NCI-H1930 (cell line): ENCODE measurements at regions not wholly inside any gene's neighbourhood (a gene's known extent, or its start where the extent isn't known, plus 50 kb on each side); places are given as distances from the start of the nearest gene placed in this dataset.
A peak's percentile ranks its signal among the peaks of the same experiment; 100 is the strongest.

Source experiments
- DNase-seq, 2 experiments: peaks; one replicate each; lab custom pipeline; 2025; lab: John Stamatoyannopoulos, UW

DNA sequence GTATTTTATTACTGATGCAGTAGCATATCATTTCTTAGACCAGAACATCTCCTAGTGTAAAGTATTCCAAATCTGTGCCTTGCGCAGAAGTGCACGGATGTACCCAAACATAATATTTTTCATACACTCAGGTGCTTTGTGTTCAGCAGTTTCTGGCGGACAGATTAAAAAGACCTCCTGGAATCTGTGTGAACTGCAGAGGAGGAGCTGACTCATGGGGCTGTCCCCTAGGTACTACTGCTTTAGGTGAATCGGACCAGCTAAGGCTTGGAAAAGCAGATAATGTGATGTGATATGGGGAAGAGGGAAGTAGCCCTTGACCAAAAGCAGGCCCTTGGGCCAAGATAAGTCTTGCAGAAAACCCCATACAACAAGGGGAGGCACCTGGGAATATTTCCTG, 310.1 kb downstream of the PLK2 start:
- DNase-seq = no peak

DNA sequence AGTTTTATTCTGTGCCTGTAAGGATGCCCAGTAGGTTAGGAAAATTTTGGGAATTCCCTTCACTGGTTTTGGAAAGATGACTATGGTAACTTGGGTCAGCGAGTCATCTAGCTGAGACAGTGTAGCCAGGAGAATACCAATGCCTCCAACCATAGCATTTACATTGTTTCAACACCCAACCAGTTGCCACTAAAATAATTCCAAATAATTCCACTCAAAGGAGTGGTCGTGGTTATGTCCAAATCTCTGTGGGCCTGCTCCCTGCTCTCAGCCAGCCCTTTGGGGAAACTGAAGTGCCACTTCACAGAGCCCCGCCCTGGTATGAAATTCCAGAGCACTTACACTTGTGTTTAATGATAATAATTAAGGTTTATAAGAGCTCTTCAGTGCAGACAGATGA, 310.5 kb downstream of the PLK2 start:
- no peak for DNase-seq

DNA sequence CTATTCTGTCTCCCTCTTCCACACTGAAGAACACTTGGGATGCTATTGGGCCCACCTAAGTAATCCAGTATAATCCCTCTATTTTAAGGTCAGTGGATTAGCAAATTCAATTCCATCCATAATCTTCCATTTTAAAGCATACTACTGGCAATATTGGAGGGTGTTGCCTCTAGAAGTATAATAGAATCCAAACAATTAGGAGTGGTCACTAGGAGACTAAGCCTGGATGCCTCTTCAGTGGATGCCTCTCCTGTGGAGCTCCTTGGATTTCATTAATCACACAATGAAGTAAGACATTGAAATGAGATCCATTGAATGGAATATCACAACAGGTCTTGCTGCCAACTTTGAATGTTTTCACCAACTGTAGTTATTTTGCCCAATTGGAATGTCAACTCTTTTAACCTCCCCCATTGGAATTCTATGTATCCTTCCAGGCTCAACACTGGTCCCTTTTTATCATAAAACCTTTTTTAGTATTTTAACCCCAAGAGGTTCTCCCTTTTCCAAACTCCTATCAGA, 311.6 kb downstream of the PLK2 start:
- DNase-seq = no peak

DNA sequence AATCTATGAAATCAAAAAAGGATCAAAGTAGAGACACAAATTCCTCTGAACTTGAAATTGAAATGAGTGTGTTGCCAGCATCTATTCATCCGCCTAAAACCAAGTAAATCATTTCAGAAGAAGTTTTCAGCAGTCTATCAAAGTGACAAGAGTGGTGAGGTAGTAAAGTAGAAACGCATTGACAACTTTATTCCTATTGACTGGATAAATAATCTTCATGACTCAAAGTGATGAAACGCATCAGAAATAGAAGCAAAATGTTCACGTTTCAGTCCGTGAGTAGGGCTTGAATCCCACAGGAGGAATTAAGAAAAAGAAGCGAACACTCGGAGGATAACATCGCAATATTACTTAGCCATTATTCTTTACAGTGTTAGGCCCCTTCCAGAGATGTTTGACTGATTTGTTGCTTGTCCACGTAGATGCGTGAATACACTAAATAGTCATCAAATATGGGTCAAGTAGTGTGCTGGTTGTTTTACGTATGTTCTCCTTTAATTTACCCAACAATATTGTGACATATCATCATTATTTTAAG, 314.4 kb downstream of the PLK2 start:
- no peak for DNase-seq

DNA sequence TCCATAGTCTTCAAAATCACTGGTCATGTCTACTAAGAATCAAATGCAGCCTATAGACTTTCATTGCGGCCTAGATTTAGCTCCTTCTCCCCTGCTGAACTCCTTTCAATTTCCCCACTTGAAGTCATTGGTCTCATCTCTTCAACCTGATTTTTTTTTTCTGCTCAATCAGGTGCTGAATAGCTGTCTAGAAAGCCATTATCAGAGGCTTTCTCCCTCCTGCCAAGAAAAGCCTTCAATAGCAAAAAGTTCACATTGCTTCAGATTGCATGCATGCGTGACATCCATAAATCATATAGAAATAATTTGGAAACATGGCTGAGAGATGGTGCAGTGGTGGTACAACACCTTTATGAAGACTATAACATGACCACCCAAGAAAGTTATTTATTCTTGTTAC, 316.2 kb downstream of the PLK2 start:
- no peak for DNase-seq

DNA sequence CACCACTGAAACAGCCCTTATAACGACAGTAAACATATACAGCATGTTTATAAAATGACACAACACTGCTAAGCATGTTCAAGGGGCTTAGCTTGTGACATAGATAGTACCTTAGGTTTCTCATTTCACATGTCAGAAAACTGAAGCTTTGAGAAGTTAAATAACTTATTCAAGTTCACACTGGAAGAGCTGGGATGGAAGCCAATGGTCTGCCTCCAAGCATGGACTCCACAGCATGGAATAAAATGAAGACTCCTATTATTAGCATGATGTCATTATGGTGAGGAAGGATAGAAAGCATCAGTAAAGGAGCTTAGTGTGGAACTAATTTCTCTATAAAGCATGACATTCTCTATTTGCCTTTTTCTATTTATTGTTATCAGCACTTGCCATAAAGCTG, 316.7 kb downstream of the PLK2 start:
- no peak for DNase-seq

DNA sequence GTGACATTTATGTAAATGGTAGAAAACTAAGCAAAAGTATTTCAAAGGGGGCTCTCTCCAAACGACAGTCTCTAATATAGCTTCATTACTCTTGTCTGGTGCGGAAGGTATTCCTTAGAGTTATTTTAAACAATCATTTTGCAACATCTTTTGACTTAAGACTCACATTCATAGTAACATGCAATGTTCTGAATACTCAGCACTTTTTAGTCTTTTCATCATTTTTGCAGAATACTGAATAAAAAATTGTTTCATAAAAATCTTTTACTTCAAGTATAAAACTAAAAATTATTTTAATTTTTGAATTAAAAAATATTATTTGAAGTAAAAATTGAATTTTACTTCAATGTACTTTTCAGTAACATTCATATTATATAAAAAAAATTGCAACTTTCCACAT, 321.1 kb downstream of the PLK2 start:
- DNase-seq = no peak

DNA sequence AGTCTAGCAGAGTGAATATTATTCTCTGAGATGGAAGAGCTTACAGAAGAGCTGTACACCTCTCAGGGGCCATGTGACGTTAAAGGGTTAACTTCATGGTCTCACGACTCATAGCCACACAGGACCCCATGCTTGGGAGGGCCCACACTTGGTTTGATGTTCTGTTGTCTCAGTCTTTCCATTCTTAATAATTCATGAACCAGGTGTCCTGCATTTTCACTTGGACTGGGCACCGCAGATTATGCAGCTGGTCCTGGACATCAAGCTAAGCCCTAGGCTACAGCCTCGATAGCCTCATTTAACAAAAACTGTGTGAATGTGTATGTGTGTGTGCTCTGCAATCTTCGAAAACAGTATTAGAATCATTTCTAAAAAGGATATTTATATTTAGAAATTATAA, 323.5 kb downstream of the PLK2 start:
- DNase-seq = no peak

DNA sequence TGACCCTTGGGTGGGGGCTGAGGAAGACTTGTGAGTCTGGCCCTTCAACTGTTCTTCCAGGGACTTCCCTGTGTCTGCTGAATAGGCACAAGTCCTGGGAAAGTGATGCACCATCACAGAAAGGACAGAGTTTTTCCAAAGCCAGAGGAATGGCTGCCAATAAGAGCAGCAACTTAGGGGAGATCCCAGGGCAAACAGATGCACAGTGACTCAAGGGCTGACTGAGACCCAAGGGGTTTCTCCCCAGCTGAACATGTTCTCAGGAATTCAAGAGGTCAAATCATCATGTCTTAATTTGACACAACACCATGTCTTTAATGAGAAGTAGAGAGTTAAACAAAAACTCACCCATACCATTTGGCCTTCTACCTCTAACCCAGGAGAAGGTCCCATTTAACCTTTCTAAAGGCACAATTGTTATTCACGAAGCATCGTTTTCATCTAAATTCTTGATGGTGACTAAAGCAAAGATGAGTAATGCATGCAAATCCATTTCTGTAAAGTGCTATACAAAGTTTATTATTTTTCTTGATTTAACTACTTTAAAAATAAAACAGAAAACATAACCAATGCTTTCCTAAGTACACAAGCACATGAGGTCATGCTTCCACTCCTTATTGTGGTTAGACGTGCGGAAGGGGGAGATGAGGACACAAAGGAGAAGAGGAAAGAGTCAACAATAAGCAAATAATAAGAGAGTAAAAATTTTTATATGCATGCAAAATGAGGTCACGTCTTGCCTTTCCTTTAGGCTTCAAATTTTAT, 324.1 kb downstream of the PLK2 start:
- no peak for DNase-seq

DNA sequence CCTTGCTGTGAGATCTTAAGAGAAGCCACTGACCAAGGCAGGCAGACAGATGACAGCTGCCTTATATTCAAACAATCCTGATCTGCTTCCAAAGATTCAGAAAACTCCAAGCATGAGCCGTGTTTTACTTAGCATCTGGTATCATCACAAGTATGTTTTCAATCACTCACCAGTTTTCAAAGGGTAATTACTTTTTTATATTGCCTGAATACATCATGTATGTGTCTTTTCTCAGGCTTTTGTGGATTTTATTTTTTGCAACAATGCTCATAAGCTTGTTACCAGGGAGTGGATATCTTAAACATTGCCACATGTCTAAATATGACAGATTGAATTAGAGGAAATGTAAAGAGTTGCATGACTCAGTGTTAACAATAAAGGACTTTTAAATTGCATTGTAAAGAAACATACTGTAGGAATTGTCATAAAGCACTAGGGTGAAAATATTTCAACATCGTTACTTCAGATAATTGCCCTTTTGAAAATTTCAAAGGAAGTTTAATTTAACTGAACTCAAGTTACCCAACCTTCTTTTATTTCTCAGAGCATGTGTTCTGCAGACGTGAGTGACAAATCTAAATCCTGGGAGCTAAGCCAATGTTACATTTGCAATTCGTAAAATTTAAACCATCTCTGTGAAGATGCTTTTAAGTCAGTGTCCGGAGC, 326.1 kb downstream of the PLK2 start:
- peak; percentile 37 to 60 for DNase-seq

DNA sequence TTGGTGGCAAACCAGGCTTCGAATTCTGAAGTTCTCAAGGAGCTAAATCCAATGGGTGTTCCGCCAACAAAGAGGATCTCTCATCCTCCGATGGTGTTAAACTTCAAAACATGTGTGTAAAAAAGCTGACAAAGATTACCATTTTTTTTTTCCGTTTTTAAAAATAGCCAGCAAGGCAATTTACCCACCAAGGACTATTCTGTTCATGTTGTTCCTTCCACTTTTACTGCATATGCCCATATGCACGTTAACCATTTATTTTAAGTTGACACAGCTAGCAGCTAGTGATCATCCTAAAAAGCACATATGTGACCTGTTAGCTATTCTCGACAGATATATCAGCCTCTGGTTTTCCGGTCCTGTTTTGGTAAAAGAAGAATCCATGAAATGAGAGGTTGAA, 326.7 kb downstream of the PLK2 start:
- DNase-seq = no peak

DNA sequence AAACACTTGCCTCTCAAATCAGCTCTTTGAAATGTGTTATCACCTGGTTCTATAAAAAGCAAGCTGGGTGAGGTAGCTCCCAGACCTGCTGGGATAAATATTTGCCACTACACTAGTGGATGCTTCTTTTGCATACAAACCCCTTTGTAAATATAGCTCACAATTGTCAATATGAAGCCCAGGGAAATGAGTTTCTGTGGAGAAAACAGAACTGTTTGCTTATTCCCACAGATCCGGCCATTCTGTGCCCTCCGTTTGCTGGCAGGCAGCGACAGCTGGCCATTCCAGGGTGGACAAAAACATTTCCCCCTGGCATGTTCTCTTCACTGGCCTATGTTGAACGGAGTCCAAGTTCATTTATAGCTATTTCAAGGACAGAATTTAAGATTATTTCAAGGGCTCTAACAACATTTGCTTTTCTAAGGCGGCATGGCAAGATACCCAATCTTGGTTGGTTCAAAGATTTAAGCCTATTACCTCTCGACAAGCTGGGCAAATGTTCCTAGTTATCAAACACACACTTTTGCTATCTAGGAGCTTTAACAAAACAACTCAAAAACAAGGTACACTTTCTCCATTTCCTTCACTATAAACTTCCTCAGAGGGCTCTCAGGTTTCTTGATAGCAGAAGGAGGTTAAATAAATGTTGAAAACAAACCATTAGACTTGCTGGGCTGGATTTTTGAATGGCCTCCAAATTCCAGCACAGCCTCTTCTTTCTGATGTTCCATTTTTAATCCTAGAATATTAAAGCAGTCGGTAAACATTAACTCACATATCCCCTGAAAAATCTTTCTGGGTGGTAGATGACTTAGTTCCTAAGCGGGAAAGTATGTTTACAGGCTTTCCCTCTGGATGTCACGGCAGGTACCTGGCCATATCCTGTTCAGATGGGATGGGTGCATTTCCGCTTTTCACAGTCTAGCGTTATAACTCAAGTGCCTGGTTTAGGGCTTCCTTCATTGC, 332.3 kb downstream of the PLK2 start:
- peak in 1 of 2 experiments; percentile 47 for DNase-seq

DNA sequence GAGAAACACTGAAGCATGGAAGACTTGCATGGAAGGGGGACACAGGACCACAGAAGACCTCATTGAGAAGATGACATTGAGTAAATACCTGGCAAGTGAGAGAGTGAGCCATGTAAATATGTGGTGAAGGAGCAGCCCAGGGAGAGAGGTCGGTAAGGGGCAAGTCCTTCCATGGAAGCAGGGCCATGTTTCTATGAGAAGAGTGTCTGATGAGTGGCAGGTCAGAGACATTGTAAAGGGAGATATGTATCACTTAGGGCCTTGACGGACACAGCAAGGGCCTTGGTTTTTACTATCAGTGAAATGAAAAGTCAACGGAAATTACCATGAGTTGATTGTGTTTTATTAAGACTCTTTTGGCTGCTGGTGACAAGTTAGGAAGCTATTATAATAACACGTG, 336.4 kb downstream of the PLK2 start:
- no peak for DNase-seq

DNA sequence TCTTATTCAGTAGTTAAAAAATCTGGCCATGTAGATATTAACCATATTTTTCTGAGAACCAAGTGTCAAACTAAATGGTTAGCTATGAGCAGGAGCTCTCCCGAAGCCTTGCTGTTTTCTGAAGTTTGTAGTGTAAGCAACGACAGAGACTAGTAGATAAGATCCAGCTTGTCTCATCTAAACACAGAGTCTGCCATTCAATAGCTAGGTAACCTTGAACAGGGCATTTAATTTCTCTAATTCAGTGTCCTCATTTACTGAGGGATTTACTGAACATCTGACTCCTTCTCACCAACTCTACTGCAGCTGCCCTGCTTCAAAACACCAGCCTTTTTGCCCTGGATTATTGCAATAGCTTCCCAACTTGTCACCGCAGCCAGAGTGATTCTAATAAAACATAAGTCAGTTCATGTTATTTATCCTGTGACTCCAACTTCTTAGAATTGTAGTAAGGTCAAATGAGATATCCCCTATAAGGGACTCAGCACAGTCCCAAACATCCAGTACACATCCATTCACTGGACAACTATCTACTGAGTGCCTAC, 337.0 kb downstream of the PLK2 start:
- peak in 1 of 2 experiments; percentile 8 for DNase-seq

DNA sequence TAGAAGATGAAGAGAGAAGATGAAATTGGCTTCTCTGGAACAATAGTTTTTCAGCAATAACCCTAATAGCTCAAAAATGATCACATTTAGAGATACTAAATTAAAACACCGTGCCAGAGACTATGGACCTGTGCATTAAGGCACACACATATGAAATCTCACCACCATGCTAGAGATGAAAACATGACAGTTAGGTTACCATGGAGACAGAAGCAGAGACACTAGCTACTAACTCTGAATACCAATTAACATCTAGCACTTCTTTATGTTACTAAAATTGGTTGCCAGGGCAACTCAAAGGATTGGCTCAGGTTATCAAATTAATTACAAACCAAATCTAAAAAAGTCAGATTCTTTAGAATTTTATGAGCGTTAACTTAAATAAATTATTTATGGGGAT, 337.7 kb downstream of the PLK2 start:
- DNase-seq = peak; percentile 13 to 26

DNA sequence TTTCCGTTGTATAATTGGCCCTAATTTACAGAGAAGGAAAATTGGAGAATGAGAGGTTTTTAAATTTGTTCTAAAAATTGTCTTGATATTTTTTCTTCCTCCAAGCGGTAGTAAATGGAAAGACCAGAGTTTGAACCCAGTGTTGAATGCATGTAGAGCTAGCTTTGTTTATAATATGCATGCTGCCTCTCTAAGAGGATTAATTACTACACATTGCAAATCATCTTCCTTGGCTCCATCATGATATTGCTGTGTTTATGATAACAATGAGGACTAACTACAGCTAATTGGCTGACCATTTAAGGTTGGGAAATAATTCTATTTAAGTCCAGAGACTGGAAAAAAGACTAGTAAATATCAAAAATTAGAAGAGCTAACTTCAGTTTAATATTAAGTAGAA, 338.5 kb downstream of the PLK2 start:
- peak in 1 of 2 experiments; percentile 26 for DNase-seq

DNA sequence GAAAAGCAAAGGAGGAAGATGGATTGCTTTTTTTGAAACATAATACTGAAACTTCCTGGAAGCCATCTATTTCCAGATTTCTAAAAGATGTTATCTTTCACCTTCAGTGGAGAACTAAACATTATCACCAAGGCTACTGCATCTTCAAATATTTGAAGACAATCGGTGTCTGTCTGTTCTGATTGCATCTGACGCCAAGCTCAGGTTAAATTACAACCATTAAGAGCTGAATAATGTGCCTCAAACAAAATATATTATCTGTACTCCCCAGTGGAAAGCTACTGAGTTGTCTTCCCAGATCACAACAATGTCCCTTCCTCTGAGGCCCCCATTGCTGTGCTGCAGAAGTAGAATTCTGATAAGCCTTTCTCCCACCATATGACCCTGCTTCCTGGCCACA, 342.3 kb downstream of the PLK2 start:
- peak; percentile 65 to 70 for DNase-seq

DNA sequence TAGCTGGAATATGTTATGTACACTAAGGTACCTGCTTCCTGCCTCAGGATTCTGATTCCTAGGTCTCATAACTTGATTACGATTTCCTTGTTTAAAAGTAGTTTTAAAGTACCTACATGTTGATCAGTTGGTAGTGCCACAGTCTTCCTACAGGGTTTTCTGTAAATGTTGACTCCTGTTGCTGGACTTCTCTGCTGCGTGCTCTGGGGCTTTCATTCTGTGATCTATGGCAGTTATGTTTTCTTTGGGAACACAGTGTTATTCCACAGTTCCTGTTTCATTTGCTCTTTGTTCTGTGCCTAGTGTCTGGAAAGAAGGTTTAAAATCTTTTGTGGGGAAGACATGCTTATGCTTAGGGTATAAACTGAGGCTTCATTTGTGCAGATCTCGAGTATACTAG, 343.5 kb downstream of the PLK2 start:
- DNase-seq = no peak

DNA sequence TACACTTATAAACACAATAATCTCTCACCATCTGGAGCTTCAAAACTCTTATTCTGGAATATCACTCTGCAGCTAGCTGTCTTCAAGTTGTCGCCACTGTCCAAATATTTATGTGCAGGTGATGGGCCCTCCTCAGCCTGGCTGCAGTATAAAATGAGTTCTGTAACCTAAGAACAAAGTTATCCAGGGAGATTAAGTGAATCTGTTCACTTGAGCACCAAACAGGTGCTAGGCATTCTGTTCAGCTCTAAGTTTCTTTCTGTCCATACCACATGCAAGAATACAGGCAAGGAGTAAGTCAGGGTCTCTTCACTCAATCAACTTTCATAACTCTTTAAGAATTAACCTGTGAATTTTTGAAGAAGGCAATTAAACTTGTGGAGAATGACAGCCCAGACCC, 344.1 kb downstream of the PLK2 start:
- DNase-seq = no peak

DNA sequence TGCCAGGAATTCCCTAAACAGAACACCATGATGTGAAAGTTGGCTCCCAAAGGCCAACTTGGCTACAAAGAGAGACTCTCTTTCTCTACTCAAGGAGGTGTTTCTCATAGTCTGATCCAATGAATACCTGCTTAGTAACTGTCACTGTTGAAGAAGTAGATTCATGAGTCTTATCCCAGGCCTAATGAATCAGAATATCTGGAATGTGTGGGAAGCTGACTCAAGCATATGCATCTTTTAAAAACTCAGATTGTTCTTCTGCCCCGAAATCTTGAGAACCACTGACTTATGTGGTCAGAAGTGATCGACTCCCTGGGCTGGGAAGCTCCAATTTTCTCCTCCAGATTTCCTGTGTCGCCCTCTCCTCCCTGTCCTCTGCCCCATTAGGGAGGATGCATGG, 345.6 kb downstream of the PLK2 start:
- no peak for DNase-seq

DNA sequence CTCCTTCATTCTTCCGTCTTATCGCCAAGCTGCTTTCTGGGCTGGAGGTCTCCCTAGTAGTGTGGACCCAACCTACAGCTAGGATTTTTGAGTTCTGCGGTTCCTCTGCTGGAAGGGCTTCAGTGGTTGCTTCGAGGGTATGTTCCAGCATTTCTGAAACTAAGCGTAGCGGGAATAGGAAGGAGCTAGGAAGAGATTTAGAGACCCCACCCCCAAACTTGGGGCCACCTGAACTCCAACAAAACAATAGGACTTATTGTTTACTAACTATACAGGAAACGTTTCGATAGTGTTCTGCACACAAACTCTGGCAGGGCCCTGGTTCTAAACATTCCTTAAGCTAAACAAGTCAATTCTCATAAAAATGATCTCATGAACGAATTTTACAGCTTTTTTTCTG, 346.7 kb downstream of the PLK2 start:
- no peak for DNase-seq

DNA sequence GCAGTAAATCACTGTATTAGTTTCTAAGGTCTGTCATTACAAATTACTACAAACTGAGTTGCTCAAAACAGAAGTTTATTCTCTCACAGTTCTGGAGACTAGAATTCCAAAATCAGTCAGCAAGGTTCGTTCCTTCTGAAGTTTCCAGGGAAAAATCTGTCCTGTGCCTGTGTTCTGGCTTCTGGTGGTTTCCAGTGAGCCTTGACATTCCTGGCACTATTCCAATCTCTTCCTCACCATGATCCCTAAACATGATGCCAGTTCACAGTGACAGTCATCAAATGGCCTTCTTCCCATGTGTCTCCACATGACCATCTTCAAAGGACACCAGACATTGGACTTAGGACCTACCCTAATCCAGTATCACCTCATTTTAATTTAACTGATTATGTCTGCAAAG, 351.4 kb downstream of the PLK2 start:
- DNase-seq = no peak
